ENCODE measurements at regions not wholly inside any gene's neighbourhood (a gene's known extent, or its start where the extent isn't known, plus 50 kb on each side); places are given as distances from the start of the nearest gene placed in this dataset.

DNA sequence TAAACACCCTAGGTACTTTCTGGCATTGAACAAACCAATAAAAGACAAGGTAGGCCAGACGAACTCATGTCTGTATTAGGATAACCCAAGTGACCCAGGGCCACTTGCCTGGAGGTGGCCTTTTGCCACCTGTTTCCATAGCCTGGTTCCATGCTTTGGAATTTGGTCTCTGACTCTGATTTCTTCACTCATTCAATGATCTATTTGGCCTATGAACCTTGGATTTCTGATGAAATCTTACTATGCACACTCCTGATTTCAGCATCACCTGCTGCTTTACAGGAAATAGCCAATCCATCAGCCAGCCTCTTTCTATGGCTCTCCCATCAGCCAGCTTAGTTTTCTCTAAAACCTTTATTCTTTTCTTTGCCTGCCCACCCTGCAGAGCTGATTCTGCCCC is 142.8 kb upstream of the PSMD7 start:
- no peaks in the 10 kb centered on the region for H3K79me2 ChIP-seq (ENCODE audit: low read length)
- H3K4me3 ChIP-seq (ENCODE audit: low read length) = no peak overlapping the region
- no peak for TF ChIP-seq EZH2phosphoT487 (IDR thresholded peaks at IDR 0.05; ENCODE audit: low read depth)
- TF ChIP-seq, protein P1, sequence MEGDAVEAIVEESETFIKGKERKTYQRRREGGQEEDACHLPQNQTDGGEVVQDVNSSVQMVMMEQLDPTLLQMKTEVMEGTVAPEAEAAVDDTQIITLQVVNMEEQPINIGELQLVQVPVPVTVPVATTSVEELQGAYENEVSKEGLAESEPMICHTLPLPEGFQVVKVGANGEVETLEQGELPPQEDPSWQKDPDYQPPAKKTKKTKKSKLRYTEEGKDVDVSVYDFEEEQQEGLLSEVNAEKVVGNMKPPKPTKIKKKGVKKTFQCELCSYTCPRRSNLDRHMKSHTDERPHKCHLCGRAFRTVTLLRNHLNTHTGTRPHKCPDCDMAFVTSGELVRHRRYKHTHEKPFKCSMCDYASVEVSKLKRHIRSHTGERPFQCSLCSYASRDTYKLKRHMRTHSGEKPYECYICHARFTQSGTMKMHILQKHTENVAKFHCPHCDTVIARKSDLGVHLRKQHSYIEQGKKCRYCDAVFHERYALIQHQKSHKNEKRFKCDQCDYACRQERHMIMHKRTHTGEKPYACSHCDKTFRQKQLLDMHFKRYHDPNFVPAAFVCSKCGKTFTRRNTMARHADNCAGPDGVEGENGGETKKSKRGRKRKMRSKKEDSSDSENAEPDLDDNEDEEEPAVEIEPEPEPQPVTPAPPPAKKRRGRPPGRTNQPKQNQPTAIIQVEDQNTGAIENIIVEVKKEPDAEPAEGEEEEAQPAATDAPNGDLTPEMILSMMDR (IDR thresholded peaks at IDR 0.05; ENCODE audit: low read depth, low read length) = no peak
- no peak overlapping the region for H3K4me2 ChIP-seq (ENCODE audit: low read length)
- no peaks in the 10 kb centered on the region for H3K4me1 ChIP-seq (ENCODE audit: low read length)
- H4K20me1 ChIP-seq (ENCODE audit: insufficient read depth, low read length) = no peaks in the 10 kb centered on the region
- H3K27ac ChIP-seq (ENCODE audit: low read length) = no peak overlapping the region
- H2AFZ ChIP-seq (ENCODE audit: low read depth, low read length) = no peak overlapping the region
- H3K9me3 ChIP-seq (ENCODE audit: insufficient read depth, low read length) = no peaks in the 10 kb centered on the region
- no peaks in the 10 kb centered on the region for H3K27me3 ChIP-seq (ENCODE audit: low read depth, low read length)
- no peak overlapping the region for H3K9ac ChIP-seq (ENCODE audit: low read length)
- no peaks in the 10 kb centered on the region for H3K36me3 ChIP-seq (replicated peaks; ENCODE audit: low read depth, low read length)

DNA sequence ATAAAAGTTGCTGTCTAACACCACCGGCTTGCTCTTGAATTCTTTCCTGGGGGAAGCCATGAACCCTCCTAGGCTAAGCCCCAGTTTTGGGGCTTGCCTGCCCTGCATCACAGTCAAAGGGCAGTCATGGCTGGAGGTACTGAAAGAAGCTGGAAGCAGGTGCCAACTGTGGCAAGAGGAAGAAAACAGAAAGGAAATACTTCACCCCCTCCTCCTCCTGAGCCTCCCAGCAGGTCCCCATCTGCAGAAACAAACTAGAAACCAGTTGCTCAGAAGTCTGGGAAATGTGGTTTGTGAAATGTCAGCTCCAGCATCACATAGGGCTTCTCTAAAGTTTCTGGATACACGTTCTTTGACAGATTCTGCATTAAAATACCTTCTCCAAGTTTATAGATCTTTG is 150.0 kb upstream of the PSMD7 start:
- peaks cover 11% of the 10 kb centered on the region; the same call in 1 of the 2 replicates for H3K27me3 ChIP-seq (ENCODE audit: low read depth, low read length)
- H2AFZ ChIP-seq (ENCODE audit: low read depth, low read length) = no peak overlapping the region
- no peaks in the 10 kb centered on the region for H3K36me3 ChIP-seq (replicated peaks; ENCODE audit: low read depth, low read length)
- no peak for TF ChIP-seq EZH2phosphoT487 (IDR thresholded peaks at IDR 0.05; ENCODE audit: low read depth)
- TF ChIP-seq, protein P1 (IDR thresholded peaks at IDR 0.05; ENCODE audit: low read depth, low read length) = no peak
- H3K9me3 ChIP-seq (ENCODE audit: insufficient read depth, low read length) = no peaks in the 10 kb centered on the region
- H3K4me2 ChIP-seq (ENCODE audit: low read length) = no peak overlapping the region
- H3K27ac ChIP-seq (ENCODE audit: low read length) = no peak overlapping the region
- H3K4me1 ChIP-seq (ENCODE audit: low read length) = no peaks in the 10 kb centered on the region
- H3K79me2 ChIP-seq (ENCODE audit: low read length) = no peaks in the 10 kb centered on the region
- H3K9ac ChIP-seq (ENCODE audit: low read length) = no peak overlapping the region
- no peaks in the 10 kb centered on the region for H4K20me1 ChIP-seq (ENCODE audit: insufficient read depth, low read length)
- H3K4me3 ChIP-seq (ENCODE audit: low read length) = no peak overlapping the region

DNA sequence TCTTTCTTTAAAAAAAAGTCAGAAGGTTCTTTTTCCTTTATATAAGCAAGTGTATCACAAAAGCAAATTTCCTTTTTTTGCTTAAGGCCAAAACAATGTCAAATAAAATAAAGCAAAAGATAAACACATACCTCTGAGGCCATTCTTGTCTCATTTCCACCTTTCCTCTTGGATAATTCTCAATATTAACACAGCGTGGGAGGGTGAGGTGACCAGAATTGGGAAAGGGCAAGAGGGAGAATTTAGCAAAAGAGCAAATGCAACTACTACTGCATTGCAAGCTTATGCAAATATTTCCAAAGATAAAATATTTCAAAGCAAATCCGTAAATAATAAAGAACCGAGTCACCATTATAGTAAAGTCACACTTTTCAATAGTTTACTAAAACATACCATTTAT is 153.4 kb upstream of the PSMD7 start:
- peaks cover 11% of the 10 kb centered on the region; the same call in 1 of the 2 replicates for H3K27me3 ChIP-seq (ENCODE audit: low read depth, low read length)
- H3K4me3 ChIP-seq (ENCODE audit: low read length) = no peak overlapping the region
- H3K4me1 ChIP-seq (ENCODE audit: low read length) = no peaks in the 10 kb centered on the region
- no peak overlapping the region for H3K4me2 ChIP-seq (ENCODE audit: low read length)
- no peaks in the 10 kb centered on the region for H4K20me1 ChIP-seq (ENCODE audit: insufficient read depth, low read length)
- no peak overlapping the region for H3K9ac ChIP-seq (ENCODE audit: low read length)
- no peaks in the 10 kb centered on the region for H3K79me2 ChIP-seq (ENCODE audit: low read length)
- no peak overlapping the region for H3K27ac ChIP-seq (ENCODE audit: low read length)
- no peak overlapping the region for H2AFZ ChIP-seq (ENCODE audit: low read depth, low read length)
- no peaks in the 10 kb centered on the region for H3K9me3 ChIP-seq (ENCODE audit: insufficient read depth, low read length)
- H3K36me3 ChIP-seq (replicated peaks; ENCODE audit: low read depth, low read length) = no peaks in the 10 kb centered on the region
- no peak for TF ChIP-seq EZH2phosphoT487 (IDR thresholded peaks at IDR 0.05; ENCODE audit: low read depth)
- TF ChIP-seq, protein P1 (IDR thresholded peaks at IDR 0.05; ENCODE audit: low read depth, low read length) = no peak

DNA sequence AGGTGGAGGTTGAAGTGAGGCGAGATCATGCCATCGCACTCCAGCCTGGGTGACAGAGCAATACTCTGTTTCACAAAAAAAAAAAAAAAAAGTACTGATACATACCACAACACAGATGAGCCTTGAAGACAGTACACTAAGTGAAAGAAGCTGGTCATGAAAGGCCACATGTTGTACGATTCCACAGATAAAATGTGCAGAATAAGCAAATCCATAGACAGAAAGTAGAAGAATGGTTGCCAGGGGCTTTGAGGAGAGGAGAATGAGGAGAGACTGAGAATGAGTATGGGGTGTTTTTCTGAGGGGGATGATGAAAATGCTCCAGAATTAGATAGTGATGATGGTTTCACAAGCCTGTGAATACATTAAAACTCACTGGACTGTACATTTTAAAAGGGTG is 155.6 kb upstream of the PSMD7 start:
- no peaks in the 10 kb centered on the region for H3K4me1 ChIP-seq (ENCODE audit: low read length)
- no peaks in the 10 kb centered on the region for H3K79me2 ChIP-seq (ENCODE audit: low read length)
- H3K27me3 ChIP-seq (ENCODE audit: low read depth, low read length) = peaks cover 11% of the 10 kb centered on the region; the same call in 1 of the 2 replicates
- H3K27ac ChIP-seq (ENCODE audit: low read length) = no peak overlapping the region
- no peak overlapping the region for H3K4me2 ChIP-seq (ENCODE audit: low read length)
- no peaks in the 10 kb centered on the region for H3K36me3 ChIP-seq (replicated peaks; ENCODE audit: low read depth, low read length)
- no peak overlapping the region for H3K4me3 ChIP-seq (ENCODE audit: low read length)
- H3K9me3 ChIP-seq (ENCODE audit: insufficient read depth, low read length) = no peaks in the 10 kb centered on the region
- no peak overlapping the region for H3K9ac ChIP-seq (ENCODE audit: low read length)
- H4K20me1 ChIP-seq (ENCODE audit: insufficient read depth, low read length) = no peaks in the 10 kb centered on the region
- TF ChIP-seq, protein P1 (IDR thresholded peaks at IDR 0.05; ENCODE audit: low read depth, low read length) = no peak
- no peak for TF ChIP-seq EZH2phosphoT487 (IDR thresholded peaks at IDR 0.05; ENCODE audit: low read depth)
- H2AFZ ChIP-seq (ENCODE audit: low read depth, low read length) = no peak overlapping the region
